ENCODE measurements at regions not wholly inside any gene's neighbourhood (a gene's known extent, or its start where the extent isn't known, plus 50 kb on each side); places are given as distances from the start of the nearest gene placed in this dataset.
A peak's percentile ranks its signal among the peaks of the same experiment; 100 is the strongest.

DNA sequence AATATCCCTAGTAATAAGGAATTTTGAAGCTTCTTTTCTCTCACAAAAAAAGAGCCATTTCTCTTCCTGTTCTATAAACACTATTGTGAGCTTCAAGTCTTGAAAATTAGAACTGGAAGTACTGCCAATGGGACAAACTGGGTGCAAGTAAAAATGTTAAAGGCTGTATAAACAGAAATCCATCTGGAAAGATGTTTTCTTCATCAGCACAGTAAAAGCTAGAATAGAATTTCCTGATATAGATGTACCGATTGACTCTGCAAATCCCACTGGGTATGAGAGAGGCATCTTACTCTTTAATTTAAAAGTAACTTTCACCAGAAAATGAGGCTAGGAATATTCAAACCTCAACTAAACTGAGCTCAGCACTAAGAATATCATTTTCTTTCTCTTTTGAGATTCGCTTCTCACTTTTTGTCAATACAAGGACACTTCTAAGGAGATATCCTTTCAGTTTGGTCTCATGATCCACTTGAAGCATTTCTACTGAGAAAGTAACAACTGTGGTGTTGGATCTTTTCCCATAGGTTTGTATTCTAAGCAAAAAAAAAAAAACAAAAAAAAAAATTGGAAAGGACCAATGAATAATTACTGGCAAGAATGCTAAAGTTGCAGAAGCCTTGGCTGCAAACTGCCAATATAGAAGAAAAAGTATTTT lies 169.0 kb upstream of the PRDM1 start:
- ChIA-PET CTCF (no interaction called here), POLR2A (interaction anchor here (0.6 kb wide), 1 partner anchor 367 kb away, joined by 4 read pairs; no protein-coding TSS in a partner anchor)
- H3K36me3 ChIP-seq (ENCODE audit: control insufficient read depth in 2 of 2, insufficient read depth in 1 of 2, low read length in 2 of 2): no peaks in the 10 kb centered on the region
- no peak overlapping the region for H3K4me3 ChIP-seq (ENCODE audit: low read depth, low read length)
- H3K27ac ChIP-seq (ENCODE audit: extremely low read depth, low read depth, low read length): no peak overlapping the region
- H3K4me1 ChIP-seq (ENCODE audit: control insufficient read depth, insufficient read depth, low read length): no peaks in the 10 kb centered on the region
- no peaks in the 10 kb centered on the region for H3K9me3 ChIP-seq (ENCODE audit: control insufficient read depth, insufficient read depth, low read depth, low read length)
- TF ChIP-seq ZSCAN16 (tag by site-specific recombination; IDR thresholded peaks at IDR 0.05) (no peak), ZNF658 (tag by site-specific recombination; IDR thresholded peaks at IDR 0.05) (no peak), KLF1 (tag by site-specific recombination; IDR thresholded peaks at IDR 0.05) (no peak)

- no peaks in the 10 kb centered on the region for H3K9me3 ChIP-seq (ENCODE audit: control insufficient read depth, insufficient read depth, low read depth, low read length)
- POLR2A ChIA-PET: no interaction called here
- no peak overlapping the region for H3K4me3 ChIP-seq (ENCODE audit: low read depth, low read length)
- H3K36me3 ChIP-seq (ENCODE audit: control insufficient read depth in 2 of 2, insufficient read depth in 1 of 2, low read length in 2 of 2): no peaks in the 10 kb centered on the region
- CTCF ChIA-PET: interaction anchor here (0.5 kb wide), 1 partner anchor 596 kb away, joined by 4 read pairs; no protein-coding TSS in a partner anchor
- TF ChIP-seq ZFP3 (tag by site-specific recombination; IDR thresholded peaks at IDR 0.05; ENCODE audit: low read depth) (no peak), ZBTB6 (tag by site-specific recombination; IDR thresholded peaks at IDR 0.05) (no peak), ZNF112 (tag by site-specific recombination; IDR thresholded peaks at IDR 0.05) (no peak), ZNF555 (tag by site-specific recombination; conservative IDR thresholded peaks at IDR 0.05) (no peak), SETDB1 (IDR thresholded peaks at IDR 0.05; ENCODE audit: insufficient read length, low read length) (no peak), ZNF114 (tag by site-specific recombination; IDR thresholded peaks at IDR 0.05) (no peak), ZNF223 (tag by site-specific recombination; IDR thresholded peaks at IDR 0.05) (no peak), ZNF350 (tag by site-specific recombination; IDR thresholded peaks at IDR 0.05) (no peak), ZBTB1 (tag by site-specific recombination; IDR thresholded peaks at IDR 0.05) (no peak), ZNF133 (tag by site-specific recombination; IDR thresholded peaks at IDR 0.05) (no peak), ZBTB20 (tag by site-specific recombination; IDR thresholded peaks at IDR 0.05) (no peak), BCL11B (tag by site-specific recombination; IDR thresholded peaks at IDR 0.05; ENCODE audit: low read depth) (no peak), ZNF785 (tag by site-specific recombination; IDR thresholded peaks at IDR 0.05) (no peak), GLI2 (tag by site-specific recombination; IDR thresholded peaks at IDR 0.05; ENCODE audit: borderline replicate concordance, low read depth) (no peak), ZNF48 (tag by site-specific recombination; IDR thresholded peaks at IDR 0.05) (no peak), ZNF239 (tag by site-specific recombination; IDR thresholded peaks at IDR 0.05) (no peak)
- TF ChIP-seq, protein P1, sequence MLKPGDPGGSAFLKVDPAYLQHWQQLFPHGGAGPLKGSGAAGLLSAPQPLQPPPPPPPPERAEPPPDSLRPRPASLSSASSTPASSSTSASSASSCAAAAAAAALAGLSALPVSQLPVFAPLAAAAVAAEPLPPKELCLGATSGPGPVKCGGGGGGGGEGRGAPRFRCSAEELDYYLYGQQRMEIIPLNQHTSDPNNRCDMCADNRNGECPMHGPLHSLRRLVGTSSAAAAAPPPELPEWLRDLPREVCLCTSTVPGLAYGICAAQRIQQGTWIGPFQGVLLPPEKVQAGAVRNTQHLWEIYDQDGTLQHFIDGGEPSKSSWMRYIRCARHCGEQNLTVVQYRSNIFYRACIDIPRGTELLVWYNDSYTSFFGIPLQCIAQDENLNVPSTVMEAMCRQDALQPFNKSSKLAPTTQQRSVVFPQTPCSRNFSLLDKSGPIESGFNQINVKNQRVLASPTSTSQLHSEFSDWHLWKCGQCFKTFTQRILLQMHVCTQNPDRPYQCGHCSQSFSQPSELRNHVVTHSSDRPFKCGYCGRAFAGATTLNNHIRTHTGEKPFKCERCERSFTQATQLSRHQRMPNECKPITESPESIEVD (tag by site-specific recombination; IDR thresholded peaks at IDR 0.05): no peak
- no peaks in the 10 kb centered on the region for H3K4me1 ChIP-seq (ENCODE audit: control insufficient read depth, insufficient read depth, low read length)
- no peak overlapping the region for H3K27ac ChIP-seq (ENCODE audit: extremely low read depth, low read depth, low read length)
Measured at GRCh38 chr6:105911106-105911629, 175.0 kb upstream of the PRDM1 start.

DNA sequence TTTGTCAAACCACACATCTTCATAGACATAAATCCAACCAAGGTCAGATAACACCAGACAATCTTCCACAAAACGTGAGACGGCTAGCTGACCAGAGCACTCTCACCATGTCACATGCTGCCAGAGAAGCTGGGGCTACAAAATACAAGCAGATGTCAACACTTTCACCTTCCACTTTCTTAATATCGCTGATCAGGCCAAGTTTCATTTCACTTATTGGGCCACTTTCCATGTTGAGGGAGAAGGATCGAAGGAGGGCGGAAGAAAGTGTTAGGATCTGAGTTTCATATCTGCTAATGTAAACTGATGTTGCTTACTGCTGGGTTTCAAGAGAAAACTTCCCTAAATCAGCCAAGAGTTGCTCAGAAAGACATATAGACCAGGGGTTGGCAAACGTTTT lies 177.0 kb upstream of the PRDM1 start:
- ChIA-PET CTCF (no interaction called here), POLR2A (no interaction called here)
- H3K9me3 ChIP-seq (ENCODE audit: control insufficient read depth, insufficient read depth, low read depth, low read length): no peaks in the 10 kb centered on the region
- H3K4me3 ChIP-seq (ENCODE audit: low read depth, low read length): no peak overlapping the region
- TF ChIP-seq ZNF16 (tag by site-specific recombination; IDR thresholded peaks at IDR 0.05; ENCODE audit: low read depth) (no peak), ZNF626 (tag by site-specific recombination; IDR thresholded peaks at IDR 0.05) (no peak), ZNF610 (tag by site-specific recombination; IDR thresholded peaks at IDR 0.05; ENCODE audit: borderline replicate concordance) (no peak), ZNF473 (tag by site-specific recombination; IDR thresholded peaks at IDR 0.05) (no peak), PRDM1 (tag by site-specific recombination; IDR thresholded peaks at IDR 0.05) (peak; percentile 97)
- H3K36me3 ChIP-seq (ENCODE audit: control insufficient read depth in 2 of 2, insufficient read depth in 1 of 2, low read length in 2 of 2): no peaks in the 10 kb centered on the region
- H3K4me1 ChIP-seq (ENCODE audit: control insufficient read depth, insufficient read depth, low read length): no peaks in the 10 kb centered on the region
- H3K27ac ChIP-seq (ENCODE audit: extremely low read depth, low read depth, low read length): no peak overlapping the region
